ENCODE measurements at regions not wholly inside any gene's neighbourhood (a gene's known extent, or its start where the extent isn't known, plus 50 kb on each side); places are given as distances from the start of the nearest gene placed in this dataset.

DNA sequence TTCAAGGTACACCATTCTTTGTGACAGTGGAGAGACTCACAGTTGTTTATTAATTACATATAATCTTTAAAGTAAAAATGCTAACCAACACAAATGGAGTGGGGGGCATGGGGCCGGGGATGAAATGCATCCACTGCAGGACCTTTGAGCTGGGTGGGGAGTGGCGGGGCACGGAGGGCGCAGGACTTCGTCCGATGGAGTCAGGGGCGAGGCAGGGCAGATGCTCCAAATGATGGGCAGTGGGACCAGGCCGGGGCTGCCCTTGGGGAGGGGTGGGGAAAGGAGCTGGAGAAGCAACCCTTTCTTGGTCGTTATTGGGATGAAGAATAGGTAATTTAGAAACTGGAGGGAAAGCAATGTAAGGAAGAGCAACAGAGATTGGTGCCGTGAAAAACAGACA, 220.0 kb downstream of the TEX29 start:
- TF ChIP-seq CTCF (IDR thresholded peaks at IDR 0.05; ENCODE audit: low read length): no peak
- TF ChIP-seq EZH2 (optimal IDR thresholded peaks at IDR 0.05; ENCODE audit: low read depth, low read length): no peak
- no peak for TF ChIP-seq EZH2phosphoT487 (IDR thresholded peaks at IDR 0.05; ENCODE audit: low read length)
